ENCODE measurements at regions not wholly inside any gene's neighbourhood (a gene's known extent, or its start where the extent isn't known, plus 50 kb on each side); places are given as distances from the start of the nearest gene placed in this dataset.

GRCh38 chr16:85988723-85989313 is 89.9 kb downstream of the IRF8 start:
- peaks cover 2% of the 10 kb centered on the region; the same call in 1 of the 2 replicates for H3K27me3 ChIP-seq (ENCODE audit: control insufficient read depth, insufficient read depth, low read length)
- DNase-seq (ENCODE audit: low read depth, low spot score) (no peak), ATAC-seq (no peak)
- H3K4me3 ChIP-seq (ENCODE audit: low read depth in 2 of 2, low read length in 2 of 2) = no peak overlapping the region
- H3K4me1 ChIP-seq (ENCODE audit: control insufficient read depth, insufficient read depth, low read length) = no peaks in the 10 kb centered on the region
- H3K9me3 ChIP-seq (ENCODE audit: control insufficient read depth, insufficient read depth, low read depth, low read length) = no peaks in the 10 kb centered on the region
- no peak for TF ChIP-seq POLR2AphosphoS5 (IDR thresholded peaks at IDR 0.05; ENCODE audit: low read depth, low read length)
- TF ChIP-seq REST (IDR thresholded peaks at IDR 0.05; ENCODE audit: insufficient read depth in 1 of 2, low read depth in 2 of 2, low read length in 1 of 2) = no peak
- TF ChIP-seq CTCF (IDR thresholded peaks at IDR 0.05) = no peak
- no peak for TF ChIP-seq SIN3A (IDR thresholded peaks at IDR 0.05; ENCODE audit: borderline replicate concordance, insufficient read depth, low read depth, low read length)
- TF ChIP-seq TCF7L2 (IDR thresholded peaks at IDR 0.05; ENCODE audit: low read depth, low read length) = no peak
- CTCF ChIA-PET = no interaction called here
- intact Hi-C loops (cut with micrococcal nuclease; ENCODE audit: unreplicated experiment) = no loop called here
- POLR2A ChIA-PET = no interaction called here
- in situ Hi-C loops (cut with HindIII; ENCODE audit: low pct_unique_long_range_greater_than_20kb, low sequenced_read_pairs) = no loop called here
- H3K27ac ChIP-seq (ENCODE audit: low read length) = no peak overlapping the region
- BruUV-seq (replicated peaks) = no TSS peak
- no peaks in the 10 kb centered on the region for H3K36me3 ChIP-seq (ENCODE audit: control insufficient read depth, insufficient read depth, low read length)

- DNase-seq (ENCODE audit: low read depth, low spot score) = no peak
- Histone ChIP-seq H3K27me3 (ENCODE audit: control insufficient read depth, insufficient read depth, low read length) (peaks cover 2% of the 10 kb centered on the region; the same call in 1 of the 2 replicates), H3K36me3 (ENCODE audit: control insufficient read depth, insufficient read depth, low read length) (no peaks in the 10 kb centered on the region), H3K27ac (ENCODE audit: low read length) (no peak overlapping the region), H3K9me3 (ENCODE audit: control insufficient read depth, insufficient read depth, low read depth, low read length) (no peaks in the 10 kb centered on the region), H3K4me3 (ENCODE audit: low read depth in 2 of 2, low read length in 2 of 2) (no peak overlapping the region), H3K4me1 (ENCODE audit: control insufficient read depth, insufficient read depth, low read length) (no peaks in the 10 kb centered on the region)
- TF ChIP-seq REST (IDR thresholded peaks at IDR 0.05; ENCODE audit: insufficient read depth in 1 of 2, low read depth in 2 of 2, low read length in 1 of 2) (no peak), TCF7L2 (IDR thresholded peaks at IDR 0.05; ENCODE audit: low read depth, low read length) (no peak), CTCF (IDR thresholded peaks at IDR 0.05) (no peak), POLR2AphosphoS5 (IDR thresholded peaks at IDR 0.05; ENCODE audit: low read depth, low read length) (no peak), SIN3A (IDR thresholded peaks at IDR 0.05; ENCODE audit: borderline replicate concordance, insufficient read depth, low read depth, low read length) (no peak)
- in situ Hi-C loops (cut with HindIII; ENCODE audit: low pct_unique_long_range_greater_than_20kb, low sequenced_read_pairs) = no loop called here
- intact Hi-C loops (cut with micrococcal nuclease; ENCODE audit: unreplicated experiment) = no loop called here
- no peak for ATAC-seq
- ChIA-PET POLR2A (no interaction called here), CTCF (no interaction called here)
- no TSS peak for BruUV-seq (replicated peaks)
Observed at GRCh38 chr16:85989376-85989775, 90.4 kb downstream of the IRF8 start.

Measured in Panc1 (cell line).